Mesendoderm (in vitro differentiated cells): ENCODE measurements at regions not wholly inside any gene's neighbourhood (a gene's known extent, or its start where the extent isn't known, plus 50 kb on each side); places are given as distances from the start of the nearest gene placed in this dataset.
A peak's percentile ranks its signal among the peaks of the same experiment; 100 is the strongest.

Source experiments
- DNase-seq: peaks from one replicate; pipeline ENCODE4 v3.0.0; 2013
- H2AK5ac ChIP-seq: 2 replicates; pipeline ENCODE4 v1.6.1; 2013; ENCODE audit warnings: low read length, inconsistent platforms
- H2BK120ac ChIP-seq: 2 replicates; pipeline ENCODE4 v1.6.1; 2013; ENCODE audit warnings: low read depth, mild to moderate bottlenecking, low read length, moderate library complexity, mixed read lengths
- H2BK15ac ChIP-seq: replicated peaks from 2 replicates; pipeline ENCODE4 v1.6.1; 2013; ENCODE audit warnings: low read depth, mild to moderate bottlenecking, moderate library complexity
- H2BK5ac ChIP-seq: 2 replicates; pipeline ENCODE4 v1.6.1; 2013; ENCODE audit warnings: low read length, inconsistent platforms
- H3K18ac ChIP-seq: 2 replicates; pipeline ENCODE4 v1.6.1; 2013; ENCODE audit warnings: mild to moderate bottlenecking, low read length, mixed read lengths
- H3K23ac ChIP-seq: one replicate; pipeline ENCODE4 v1.6.1; 2013; ENCODE audit warnings: low read length
- H3K27ac ChIP-seq: 2 replicates; pipeline ENCODE4 v1.5.1; 2013; ENCODE audit warnings: low read depth, mild to moderate bottlenecking, inconsistent platforms, low read length, moderate library complexity
- H3K27me3 ChIP-seq: 2 replicates; pipeline ENCODE4 v1.6.1; 2013; ENCODE audit warnings: low read length, control low read depth, mild to moderate bottlenecking, inconsistent platforms; ENCODE audit not compliant: insufficient read depth, poor library complexity
- H3K36me3 ChIP-seq: 2 replicates; pipeline ENCODE4 v1.6.1; 2013; ENCODE audit warnings: low read length, inconsistent platforms; ENCODE audit not compliant: control insufficient read depth, insufficient read depth
- H3K4ac ChIP-seq: one replicate; pipeline ENCODE4 v1.6.1; 2013; ENCODE audit warnings: low read depth, mild to moderate bottlenecking, low read length, moderate library complexity
- H3K4me1 ChIP-seq: 2 replicates; pipeline ENCODE4 v1.6.1; 2013; ENCODE audit warnings: low read depth, low read length, inconsistent platforms; ENCODE audit not compliant: control insufficient read depth
- H3K4me2 ChIP-seq: 2 replicates; pipeline ENCODE4 v1.6.1; 2013; ENCODE audit warnings: low read length
- H3K4me3 ChIP-seq: 2 replicates; pipeline ENCODE4 v1.5.1; 2013; ENCODE audit warnings: mild to moderate bottlenecking, low read length
- H3K56ac ChIP-seq: one replicate; pipeline ENCODE4 v1.6.1; 2013; ENCODE audit warnings: low read length
- H3K79me1 ChIP-seq: 2 replicates; pipeline ENCODE4 v1.6.1; 2013; ENCODE audit warnings: low read length, inconsistent platforms
- H3K79me2 ChIP-seq: 2 replicates; pipeline ENCODE4 v1.6.1; 2013; ENCODE audit warnings: mild to moderate bottlenecking, low read length; ENCODE audit not compliant: control insufficient read depth, insufficient read depth
- H3K9ac ChIP-seq: 2 replicates; pipeline ENCODE4 v1.6.1; 2013; ENCODE audit warnings: low read length, inconsistent platforms
- H4K5ac ChIP-seq: one replicate; pipeline ENCODE4 v1.6.1; 2013; ENCODE audit warnings: low read length
- H4K8ac ChIP-seq: one replicate; pipeline ENCODE4 v1.6.1; 2013; ENCODE audit warnings: low read depth, mild to moderate bottlenecking, control low read depth, low read length, moderate library complexity
- WGBS: extraction: QIAGEN DNeasy Blood & Tissue Kit; methylation state at CpG from one replicate; pipeline ENCODE4 v1.1.7; 2013; ENCODE audit warnings: low lambda C conversion rate, missing lambda C conversion rate; ENCODE audit not compliant: insufficient coverage; ENCODE audit errors: extremely low coverage; 5-methylcytosine and 5-hydroxymethylcytosine counted together

- Histone ChIP-seq H3K4ac (no peak overlapping the region), H3K23ac (no peak overlapping the region), H4K5ac (no peak overlapping the region), H3K4me1 (no peaks in the 10 kb centered on the region), H3K56ac (no peak overlapping the region), H3K4me2 (no peak overlapping the region), H2BK120ac (no peak overlapping the region), H3K9ac (no peak overlapping the region), H3K27ac (no peak overlapping the region), H2BK15ac (no peak overlapping the region), H4K8ac (no peak overlapping the region), H3K27me3 (no peaks in the 10 kb centered on the region), H3K79me1 (no peaks in the 10 kb centered on the region), H3K18ac (no peak overlapping the region), H2AK5ac (no peak overlapping the region), H3K4me3 (no peak overlapping the region), H2BK5ac (no peak overlapping the region), H3K79me2 (no peaks in the 10 kb centered on the region), H3K36me3 (no peaks in the 10 kb centered on the region)
- no peak for DNase-seq
- whole genome bisulfite sequencing = no CpG with 5 or more reads among the region's 20 CpGs
These were observed 737.4 kb downstream of the BRD1 start for GRCh38 chr22:49090061-49090852.

- Histone ChIP-seq H2BK15ac (no peak overlapping the region), H3K27me3 (no peaks in the 10 kb centered on the region), H4K5ac (no peak overlapping the region), H3K9ac (no peak overlapping the region), H3K18ac (no peak overlapping the region), H3K27ac (no peak overlapping the region), H4K8ac (no peak overlapping the region), H2AK5ac (no peak overlapping the region), H3K4ac (no peak overlapping the region), H3K4me3 (no peak overlapping the region), H3K56ac (no peak overlapping the region), H3K36me3 (no peaks in the 10 kb centered on the region), H2BK5ac (no peak overlapping the region), H3K79me2 (no peaks in the 10 kb centered on the region), H3K79me1 (no peaks in the 10 kb centered on the region), H2BK120ac (no peak overlapping the region), H3K4me2 (no peak overlapping the region), H3K23ac (no peak overlapping the region), H3K4me1 (no peaks in the 10 kb centered on the region)
- WGBS = no CpG with 5 or more reads among the region's 35 CpGs
- no peak for DNase-seq
These were observed 738.6 kb downstream of the BRD1 start for GRCh38 chr22:49088801-49089791.

- Histone ChIP-seq H3K4me3 (no peak overlapping the region), H2BK5ac (no peak overlapping the region), H3K27me3 (no peaks in the 10 kb centered on the region), H3K27ac (no peak overlapping the region), H3K36me3 (no peaks in the 10 kb centered on the region), H4K8ac (no peak overlapping the region), H2BK15ac (no peak overlapping the region), H3K79me1 (no peaks in the 10 kb centered on the region), H3K18ac (no peak overlapping the region), H3K79me2 (no peaks in the 10 kb centered on the region), H2AK5ac (no peak overlapping the region), H3K23ac (no peak overlapping the region), H4K5ac (no peak overlapping the region), H3K4ac (no peak overlapping the region), H2BK120ac (no peak overlapping the region), H3K56ac (peak overlapping the region; percentile 15), H3K4me1 (no peaks in the 10 kb centered on the region), H3K4me2 (no peak overlapping the region), H3K9ac (no peak overlapping the region)
- DNase-seq = no peak
- WGBS = no CpG with 5 or more reads among the region's 26 CpGs
These were observed 739.7 kb downstream of the BRD1 start for GRCh38 chr22:49087716-49088601.

GRCh38 chr22:49087198-49087597, 740.5 kb downstream of the BRD1 start:
- no peak overlapping the region for H3K27ac ChIP-seq
- no peaks in the 10 kb centered on the region for H3K79me1 ChIP-seq
- H3K4me1 ChIP-seq = no peaks in the 10 kb centered on the region
- no peak overlapping the region for H2BK15ac ChIP-seq
- H3K4ac ChIP-seq = no peak overlapping the region
- no peak overlapping the region for H2AK5ac ChIP-seq
- no peak overlapping the region for H3K18ac ChIP-seq
- H4K8ac ChIP-seq = no peak overlapping the region
- H2BK5ac ChIP-seq = no peak overlapping the region
- H3K27me3 ChIP-seq = no peaks in the 10 kb centered on the region
- no peaks in the 10 kb centered on the region for H3K79me2 ChIP-seq
- no peak overlapping the region for H3K4me3 ChIP-seq
- H3K23ac ChIP-seq = no peak overlapping the region
- H3K36me3 ChIP-seq = no peaks in the 10 kb centered on the region
- no peak for DNase-seq
- no CpG with 5 or more reads among the region's 10 CpGs for WGBS
- no peak overlapping the region for H3K4me2 ChIP-seq
- H2BK120ac ChIP-seq = no peak overlapping the region
- no peak overlapping the region for H3K56ac ChIP-seq
- H4K5ac ChIP-seq = no peak overlapping the region
- no peak overlapping the region for H3K9ac ChIP-seq

- H4K8ac ChIP-seq = no peak overlapping the region
- H3K4me1 ChIP-seq = no peaks in the 10 kb centered on the region
- no peak overlapping the region for H3K56ac ChIP-seq
- H2AK5ac ChIP-seq = no peak overlapping the region
- no peak for DNase-seq
- H3K23ac ChIP-seq = no peak overlapping the region
- H3K4me2 ChIP-seq = no peak overlapping the region
- no peak overlapping the region for H3K4ac ChIP-seq
- no peak overlapping the region for H3K9ac ChIP-seq
- no CpG with 5 or more reads among the region's 12 CpGs for WGBS
- no peak overlapping the region for H3K27ac ChIP-seq
- no peaks in the 10 kb centered on the region for H3K79me2 ChIP-seq
- H2BK5ac ChIP-seq = no peak overlapping the region
- H2BK120ac ChIP-seq = no peak overlapping the region
- no peak overlapping the region for H4K5ac ChIP-seq
- H3K27me3 ChIP-seq = no peaks in the 10 kb centered on the region
- no peak overlapping the region for H3K4me3 ChIP-seq
- H2BK15ac ChIP-seq = no peak overlapping the region
- H3K18ac ChIP-seq = no peak overlapping the region
- H3K79me1 ChIP-seq = no peaks in the 10 kb centered on the region
- no peaks in the 10 kb centered on the region for H3K36me3 ChIP-seq
These were observed 741.0 kb downstream of the BRD1 start for GRCh38 chr22:49086606-49087157.
